HepG2 (cell line): ENCODE measurements at regions not wholly inside any gene's neighbourhood (a gene's known extent, or its start where the extent isn't known, plus 50 kb on each side); places are given as distances from the start of the nearest gene placed in this dataset.

ENCODE experiments used
- ATAC-seq: fragments of 200-7000 bp; cut with Tn5 transposase; 3 replicates; pipeline ENCODE4 v1.9.1; 2020; ENCODE audit warnings: mild to moderate bottlenecking, moderate library complexity
- BruUV-seq: library from RNA; stranded (reverse); fragments of 400-500 nt; replicated peaks from 2 replicates; lab custom pipeline; 2021; lab: Mats Ljungman, UMichigan
- CTCF ChIA-PET: fragments of 300-600 bp; formaldehyde crosslinking; extraction: SDS; loops from one replicate; lab custom pipeline; 2021; ENCODE audit warnings: low total read pairs, inconsistent platforms, low intra/inter-chr PET ratio; lab: Yijun Ruan, JAX
- POLR2A ChIA-PET: fragments of 350-600 bp; sonication (Branson Sonifier 250); formaldehyde crosslinking; loops from one replicate; lab custom pipeline; 2020; ENCODE audit warnings: antibody characterized with exemption, inconsistent platforms; lab: Yijun Ruan, JAX
- DNase-seq: peaks from one replicate; pipeline ENCODE4 v3.0.0-alpha.2; 2015; ENCODE audit warnings: low spot score
- FAIRE-seq: peaks from 3 replicates; lab custom pipeline; 2011; peaks lifted over from hg19 to GRCh38; lab: Jason Lieb, UNC
- H2AFZ ChIP-seq: one replicate; pipeline ENCODE4 v1.6.1; 2011; ENCODE audit warnings: low read length, inconsistent platforms
- H3K27ac ChIP-seq: fragments of 300-600 bp; 3 replicates; pipeline ENCODE4 v1.8.0; 2011; ENCODE audit warnings: mixed run types, mild to moderate bottlenecking, mixed read lengths, low read length, inconsistent platforms; ENCODE audit not compliant: insufficient read depth; ENCODE audit errors: extremely low read length
- H3K27me3 ChIP-seq, 2 experiments: fragments of 200-600 bp in 1 of 2; 2 replicates in 1 of 2; 3 replicates in 1 of 2; pipeline versions ENCODE4 v1.6.0 to v1.8.0; 2011; ENCODE audit warnings: low read length in 2 of 2, mild to moderate bottlenecking in 2 of 2, moderate library complexity in 2 of 2, inconsistent platforms in 1 of 2; ENCODE audit not compliant: insufficient read depth in 2 of 2, control insufficient read depth in 1 of 2
- H3K36me3 ChIP-seq, 2 experiments: fragments of 200-600 bp in 1 of 2; replicated peaks in 1 of 2; 2 replicates in 1 of 2; 3 replicates in 1 of 2; pipeline versions ENCODE4 v1.5.1 to v1.8.0; 2011; ENCODE audit warnings: low read length in 2 of 2, inconsistent platforms in 1 of 2; ENCODE audit not compliant: insufficient read depth in 2 of 2, control insufficient read depth in 1 of 2
- H3K4me1 ChIP-seq: 2 replicates; pipeline ENCODE4 v1.5.1; 2012; ENCODE audit warnings: low read length, inconsistent platforms; ENCODE audit not compliant: insufficient read depth
- H3K4me2 ChIP-seq: 2 replicates; pipeline ENCODE4 v1.6.0; 2011; ENCODE audit warnings: low read depth, low read length, inconsistent platforms
- H3K4me3 ChIP-seq, 3 experiments: fragments of 200-600 bp in 1 of 3; sonication (generic), shearing (Covaris generic) in 1 of 3; replicated peaks in 1 of 3; 2 replicates each; pipeline ENCODE4 v1.5.1; 2011 to 2016; ENCODE audit warnings: low read length in 3 of 3, inconsistent platforms in 2 of 3, low read depth in 2 of 3, mild to moderate bottlenecking in 2 of 3, control low read depth in 1 of 3, mixed read lengths in 1 of 3; ENCODE audit not compliant: insufficient read depth in 1 of 3
- H3K79me2 ChIP-seq: one replicate; pipeline ENCODE4 v1.6.1; 2011; ENCODE audit warnings: low read length, inconsistent platforms; ENCODE audit not compliant: insufficient read depth
- H3K9ac ChIP-seq: 2 replicates; pipeline ENCODE4 v1.6.0; 2011; ENCODE audit warnings: mild to moderate bottlenecking, low read depth, low read length, inconsistent platforms; ENCODE audit not compliant: insufficient read depth
- H3K9me3 ChIP-seq: 2 replicates; pipeline ENCODE4 v1.5.1; 2012; ENCODE audit warnings: mild to moderate bottlenecking, low read length
- H4K20me1 ChIP-seq: 2 replicates; pipeline ENCODE4 v1.6.0; 2011; ENCODE audit warnings: inconsistent platforms, mild to moderate bottlenecking, low read length, moderate library complexity; ENCODE audit not compliant: insufficient read depth
- FLYWCH1 ChIP-seq: sonication (generic); formaldehyde crosslinking; IDR thresholded peaks from 2 replicates; pipeline ENCODE4 v1.8.1; 2023; ENCODE audit warnings: mild to moderate bottlenecking, missing genetic modification reagents
- FOXJ3 ChIP-seq: sonication (generic); formaldehyde crosslinking; IDR thresholded peaks from 2 replicates; pipeline ENCODE4 v1.4.0; 2020; ENCODE audit warnings: missing genetic modification reagents, mild to moderate bottlenecking, borderline replicate concordance
- MXD4 ChIP-seq: IDR thresholded peaks from 2 replicates; pipeline ENCODE4 v1.6.1; 2016; ENCODE audit warnings: mild to moderate bottlenecking, missing biosample characterization, missing genetic modification reagents
- PHB2 ChIP-seq: fragments of 450-650 bp; IDR thresholded peaks from 2 replicates; pipeline ENCODE4 v1.6.1; 2018; ENCODE audit not compliant: partially characterized antibody
- PLRG1 ChIP-seq: fragments of 450-650 bp; conservative IDR thresholded peaks from 2 replicates; pipeline ENCODE4 v1.6.1; 2016
- POLR2AphosphoS5 ChIP-seq: IDR thresholded peaks from 2 replicates; pipeline ENCODE4 v1.6.1; 2012; ENCODE audit warnings: low read depth, low read length
- TP53 ChIP-seq: sonication (generic); formaldehyde crosslinking; conservative IDR thresholded peaks from 2 replicates; pipeline ENCODE4 v1.4.0; 2020; ENCODE audit warnings: missing genetic modification reagents
- YEATS4 ChIP-seq: sonication (generic); formaldehyde crosslinking; IDR thresholded peaks from 2 replicates; pipeline ENCODE4 v1.4.0; 2020; ENCODE audit warnings: missing genetic modification reagents, borderline replicate concordance
- ZEB1 ChIP-seq: IDR thresholded peaks from 2 replicates; pipeline ENCODE4 v1.6.1; 2012; ENCODE audit warnings: mild to moderate bottlenecking, low read depth, inconsistent platforms; ENCODE audit not compliant: insufficient replicate concordance
- ZNF331 ChIP-seq: sonication (generic); formaldehyde crosslinking; IDR thresholded peaks from 2 replicates; pipeline ENCODE4 v1.4.0; 2020; ENCODE audit warnings: missing genetic modification reagents
- ZNF382 ChIP-seq: sonication (generic); formaldehyde crosslinking; IDR thresholded peaks from 2 replicates; pipeline ENCODE4 v1.5.0; 2020; ENCODE audit warnings: missing genetic modification reagents, mild to moderate bottlenecking, borderline replicate concordance
- WGBS: methylation state at CpG from one replicate; pipeline ENCODE4 v1.1.6; 2017; ENCODE audit warnings: low lambda C conversion rate; 5-methylcytosine and 5-hydroxymethylcytosine counted together
- in situ Hi-C: cut with HindIII; loops from 2 replicates; pipeline ENCODE4 v1.10.0; 2017; ENCODE audit warnings: low pct_unique_long_range_greater_than_20kb; ENCODE audit not compliant: extremely low pct_ligation_motif_present
- intact Hi-C: fragments of 100-400 bp; cut with micrococcal nuclease; formaldehyde crosslinking; loops from one replicate; pipeline ENCODE4 v1.10.0; 2022; ENCODE audit not compliant: unreplicated experiment
- TF ChIP-seq, protein P1 (sequence below): sonication (generic); formaldehyde crosslinking; conservative IDR thresholded peaks from 2 replicates; pipeline ENCODE4 v1.5.0; 2020; ENCODE audit warnings: missing genetic modification reagents
- TF ChIP-seq, protein P2 (sequence below): sonication (generic); formaldehyde crosslinking; IDR thresholded peaks from 2 replicates; pipeline ENCODE4 v1.4.0; 2020; ENCODE audit warnings: low read depth, mild to moderate bottlenecking, missing genetic modification reagents
- TF ChIP-seq, protein P3 (sequence below): sonication (generic); formaldehyde crosslinking; IDR thresholded peaks from 2 replicates; pipeline ENCODE4 v1.9.0; 2021; ENCODE audit warnings: missing genetic modification reagents, borderline replicate concordance

DNA sequence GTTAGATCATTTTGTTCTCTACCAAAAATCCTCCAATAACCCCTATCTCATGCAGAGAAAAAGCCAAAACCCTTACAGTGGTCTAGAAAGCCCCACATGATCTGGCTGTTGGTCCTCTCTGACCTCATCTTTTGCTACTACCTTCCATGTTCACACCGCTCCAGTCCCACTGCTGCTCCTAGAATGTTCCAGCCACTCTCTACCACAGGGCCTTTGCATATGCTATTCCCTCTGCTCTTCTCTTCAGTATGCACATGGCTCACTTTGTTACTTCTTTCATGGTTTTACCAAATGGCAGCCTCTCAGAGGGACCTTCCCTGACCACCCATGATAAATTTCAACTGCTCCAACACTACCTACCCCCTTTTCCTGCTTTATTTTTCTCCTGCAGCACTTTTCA is 193.5 kb upstream of the CCDC150 start:
- no peaks in the 10 kb centered on the region for H3K4me1 ChIP-seq
- ATAC-seq: no peak
- H3K9ac ChIP-seq: no peak overlapping the region
- H4K20me1 ChIP-seq: no peaks in the 10 kb centered on the region
- H3K79me2 ChIP-seq: no peaks in the 10 kb centered on the region
- no peak for FAIRE-seq
- no peak for DNase-seq
- H2AFZ ChIP-seq: no peak overlapping the region
- 4% methylated on average over 1 of the region's 1 CpG for WGBS
- H3K4me2 ChIP-seq: no peak overlapping the region
- TF ChIP-seq ZEB1: no peak
- no peak for TF ChIP-seq FLYWCH1 (CRISPR knock-in tag)
- TF ChIP-seq MXD4 (CRISPR knock-in tag): no peak
- TF ChIP-seq YEATS4 (CRISPR knock-in tag): no peak
- no TSS peak for BruUV-seq
- CTCF ChIA-PET: no interaction called here
- intact Hi-C loops: no loop called here
- H3K36me3 ChIP-seq: no peaks in the 10 kb centered on the region
- no peaks in the 10 kb centered on the region for H3K9me3 ChIP-seq
- POLR2A ChIA-PET: no interaction called here
- no peak overlapping the region for H3K27ac ChIP-seq
- H3K27me3 ChIP-seq: no peaks in the 10 kb centered on the region; a peak in 1 of 5 replicates
- no peak overlapping the region for H3K4me3 ChIP-seq
- in situ Hi-C loops: no loop called here

DNA sequence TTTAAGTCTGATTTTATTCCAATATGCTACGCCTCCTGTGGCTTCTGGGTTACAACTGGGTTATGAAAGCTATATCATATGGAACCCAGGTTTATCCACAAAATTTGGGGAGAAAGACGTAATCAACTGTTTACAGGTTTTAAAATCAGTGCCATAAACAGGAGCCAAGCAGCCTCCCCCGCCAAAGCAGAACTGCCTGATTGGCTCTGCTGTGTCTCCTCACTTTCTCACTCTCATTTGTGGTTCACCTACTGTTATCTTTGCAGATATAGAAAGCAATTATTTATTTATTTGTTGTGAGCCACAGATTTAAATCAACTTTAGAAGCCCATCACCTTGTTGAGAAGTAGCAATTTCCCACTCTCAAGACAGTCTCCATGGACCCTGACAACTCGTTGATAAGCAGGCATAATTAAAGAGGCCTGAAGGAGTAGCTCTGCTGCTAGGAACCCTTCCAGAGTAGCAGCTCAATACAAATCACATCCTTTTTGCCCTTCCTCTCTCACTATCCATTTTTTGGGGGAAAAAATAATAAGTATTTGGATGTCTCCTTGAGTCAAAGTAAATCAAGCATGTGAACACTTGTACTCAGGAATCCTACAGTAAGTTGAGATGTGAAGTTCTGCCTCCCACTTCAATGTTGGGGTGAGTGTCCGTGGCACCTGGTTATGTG is 191.0 kb upstream of the CCDC150 start:
- 7% methylated on average over 5 of the region's 5 CpGs for WGBS
- no peaks in the 10 kb centered on the region for H3K4me1 ChIP-seq
- BruUV-seq: no TSS peak
- no peak overlapping the region for H3K4me3 ChIP-seq
- no peak for TF ChIP-seq PHB2
- TF ChIP-seq ZNF382 (CRISPR knock-in tag): no peak
- TF ChIP-seq, protein P1, sequence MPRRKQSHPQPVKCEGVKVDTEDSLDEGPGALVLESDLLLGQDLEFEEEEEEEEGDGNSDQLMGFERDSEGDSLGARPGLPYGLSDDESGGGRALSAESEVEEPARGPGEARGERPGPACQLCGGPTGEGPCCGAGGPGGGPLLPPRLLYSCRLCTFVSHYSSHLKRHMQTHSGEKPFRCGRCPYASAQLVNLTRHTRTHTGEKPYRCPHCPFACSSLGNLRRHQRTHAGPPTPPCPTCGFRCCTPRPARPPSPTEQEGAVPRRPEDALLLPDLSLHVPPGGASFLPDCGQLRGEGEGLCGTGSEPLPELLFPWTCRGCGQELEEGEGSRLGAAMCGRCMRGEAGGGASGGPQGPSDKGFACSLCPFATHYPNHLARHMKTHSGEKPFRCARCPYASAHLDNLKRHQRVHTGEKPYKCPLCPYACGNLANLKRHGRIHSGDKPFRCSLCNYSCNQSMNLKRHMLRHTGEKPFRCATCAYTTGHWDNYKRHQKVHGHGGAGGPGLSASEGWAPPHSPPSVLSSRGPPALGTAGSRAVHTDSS (CRISPR knock-in tag): no peak
- TF ChIP-seq, protein P2, sequence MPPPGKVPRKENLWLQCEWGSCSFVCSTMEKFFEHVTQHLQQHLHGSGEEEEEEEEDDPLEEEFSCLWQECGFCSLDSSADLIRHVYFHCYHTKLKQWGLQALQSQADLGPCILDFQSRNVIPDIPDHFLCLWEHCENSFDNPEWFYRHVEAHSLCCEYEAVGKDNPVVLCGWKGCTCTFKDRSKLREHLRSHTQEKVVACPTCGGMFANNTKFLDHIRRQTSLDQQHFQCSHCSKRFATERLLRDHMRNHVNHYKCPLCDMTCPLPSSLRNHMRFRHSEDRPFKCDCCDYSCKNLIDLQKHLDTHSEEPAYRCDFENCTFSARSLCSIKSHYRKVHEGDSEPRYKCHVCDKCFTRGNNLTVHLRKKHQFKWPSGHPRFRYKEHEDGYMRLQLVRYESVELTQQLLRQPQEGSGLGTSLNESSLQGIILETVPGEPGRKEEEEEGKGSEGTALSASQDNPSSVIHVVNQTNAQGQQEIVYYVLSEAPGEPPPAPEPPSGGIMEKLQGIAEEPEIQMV (CRISPR knock-in tag): no peak
- TF ChIP-seq FOXJ3: no peak
- TF ChIP-seq ZNF331 (CRISPR knock-in tag): no peak
- TF ChIP-seq POLR2AphosphoS5: no peak
- no peak for TF ChIP-seq TP53 (CRISPR knock-in tag)
- TF ChIP-seq, protein P3, sequence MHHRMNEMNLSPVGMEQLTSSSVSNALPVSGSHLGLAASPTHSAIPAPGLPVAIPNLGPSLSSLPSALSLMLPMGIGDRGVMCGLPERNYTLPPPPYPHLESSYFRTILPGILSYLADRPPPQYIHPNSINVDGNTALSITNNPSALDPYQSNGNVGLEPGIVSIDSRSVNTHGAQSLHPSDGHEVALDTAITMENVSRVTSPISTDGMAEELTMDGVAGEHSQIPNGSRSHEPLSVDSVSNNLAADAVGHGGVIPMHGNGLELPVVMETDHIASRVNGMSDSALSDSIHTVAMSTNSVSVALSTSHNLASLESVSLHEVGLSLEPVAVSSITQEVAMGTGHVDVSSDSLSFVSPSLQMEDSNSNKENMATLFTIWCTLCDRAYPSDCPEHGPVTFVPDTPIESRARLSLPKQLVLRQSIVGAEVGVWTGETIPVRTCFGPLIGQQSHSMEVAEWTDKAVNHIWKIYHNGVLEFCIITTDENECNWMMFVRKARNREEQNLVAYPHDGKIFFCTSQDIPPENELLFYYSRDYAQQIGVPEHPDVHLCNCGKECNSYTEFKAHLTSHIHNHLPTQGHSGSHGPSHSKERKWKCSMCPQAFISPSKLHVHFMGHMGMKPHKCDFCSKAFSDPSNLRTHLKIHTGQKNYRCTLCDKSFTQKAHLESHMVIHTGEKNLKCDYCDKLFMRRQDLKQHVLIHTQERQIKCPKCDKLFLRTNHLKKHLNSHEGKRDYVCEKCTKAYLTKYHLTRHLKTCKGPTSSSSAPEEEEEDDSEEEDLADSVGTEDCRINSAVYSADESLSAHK (CRISPR knock-in tag): no peak
- no peak for TF ChIP-seq PLRG1
- intact Hi-C loops (no loop called here), in situ Hi-C loops (no loop called here)
- no peak overlapping the region for H3K4me2 ChIP-seq
- no peak overlapping the region for H3K9ac ChIP-seq
- no peak for ATAC-seq
- no peak overlapping the region for H2AFZ ChIP-seq
- H3K36me3 ChIP-seq: no peaks in the 10 kb centered on the region
- no peak for FAIRE-seq
- POLR2A ChIA-PET: no interaction called here
- no peaks in the 10 kb centered on the region for H3K79me2 ChIP-seq
- H3K27me3 ChIP-seq: no peaks in the 10 kb centered on the region; a peak in 1 of 5 replicates
- CTCF ChIA-PET: no interaction called here
- H3K27ac ChIP-seq: no peak overlapping the region
- H3K9me3 ChIP-seq: no peaks in the 10 kb centered on the region
- no peaks in the 10 kb centered on the region for H4K20me1 ChIP-seq
- DNase-seq: no peak
